ENCODE measurements at regions not wholly inside any gene's neighbourhood (a gene's known extent, or its start where the extent isn't known, plus 50 kb on each side); places are given as distances from the start of the nearest gene placed in this dataset.

- DNase-seq, result no peak
- peaks cover 4% of the 10 kb centered on the region for H3K9me3 Mint-ChIP-seq
- no peaks in the 10 kb centered on the region for H3K36me3 Mint-ChIP-seq (ENCODE audit: low read depth)
- ChIA-PET CTCF (no interaction called here), POLR2A (no interaction called here)
- intact Hi-C loops (cut with micrococcal nuclease), result no loop called here
- no peaks in the 10 kb centered on the region for H3K27me3 Mint-ChIP-seq
- H3K27ac Mint-ChIP-seq, result no peak overlapping the region
- no peaks in the 10 kb centered on the region for H3K4me1 Mint-ChIP-seq (ENCODE audit: low read depth)
- TF ChIP-seq CTCF (IDR thresholded peaks at IDR 0.05), result no peak
- no peak for ATAC-seq
- H3K4me3 Mint-ChIP-seq, result no peak overlapping the region
Observed at GRCh38 chr16:5328546-5328945, 231.0 kb upstream of the EEF2KMT start.

GRCh38 chr16:5326395-5326794, 228.8 kb upstream of the EEF2KMT start:
- POLR2A ChIA-PET, result no interaction called here
- intact Hi-C loops (cut with micrococcal nuclease), result no loop called here
- no peak for TF ChIP-seq CTCF (IDR thresholded peaks at IDR 0.05)
- DNase-seq (no peak), ATAC-seq (no peak)
- H3K27me3 Mint-ChIP-seq, result no peaks in the 10 kb centered on the region
- no peak overlapping the region for H3K27ac Mint-ChIP-seq
- no peaks in the 10 kb centered on the region for H3K4me1 Mint-ChIP-seq (ENCODE audit: low read depth)
- H3K4me3 Mint-ChIP-seq, result no peak overlapping the region
- H3K9me3 Mint-ChIP-seq, result peaks cover 4% of the 10 kb centered on the region
- no peaks in the 10 kb centered on the region for H3K36me3 Mint-ChIP-seq (ENCODE audit: low read depth)
- CTCF ChIA-PET, result no interaction called here

- Mint-ChIP-seq H3K9me3 (no peaks in the 10 kb centered on the region), H3K4me3 (no peak overlapping the region), H3K36me3 (ENCODE audit: low read depth) (no peaks in the 10 kb centered on the region), H3K27ac (no peak overlapping the region), H3K27me3 (peaks cover 1% of the 10 kb centered on the region), H3K4me1 (ENCODE audit: low read depth) (no peaks in the 10 kb centered on the region)
- CTCF ChIA-PET, result no interaction called here
- DNase-seq, result no peak
- TF ChIP-seq CTCF (IDR thresholded peaks at IDR 0.05), result no peak
- intact Hi-C loops (cut with micrococcal nuclease), result no loop called here
- POLR2A ChIA-PET, result no interaction called here
- ATAC-seq, result no peak
Observed at GRCh38 chr16:5325932-5326331, 228.3 kb upstream of the EEF2KMT start.

GRCh38 chr16:5323284-5324141, 225.9 kb upstream of the EEF2KMT start:
- CTCF ChIA-PET, result no interaction called here

More at GRCh38 chr16:5323284-5324141, 225.9 kb upstream of the EEF2KMT start:
- intact Hi-C loops (cut with micrococcal nuclease), result no loop called here
- H3K27me3 Mint-ChIP-seq, result peaks cover 1% of the 10 kb centered on the region
- no peak overlapping the region for H3K27ac Mint-ChIP-seq
- no peak for TF ChIP-seq CTCF (IDR thresholded peaks at IDR 0.05)
- ATAC-seq, result no peak
- H3K36me3 Mint-ChIP-seq (ENCODE audit: low read depth), result no peaks in the 10 kb centered on the region
- no peak overlapping the region for H3K4me3 Mint-ChIP-seq
- no peak for DNase-seq
- H3K4me1 Mint-ChIP-seq (ENCODE audit: low read depth), result no peaks in the 10 kb centered on the region
- POLR2A ChIA-PET, result no interaction called here
- H3K9me3 Mint-ChIP-seq, result peaks cover 4% of the 10 kb centered on the region

Measured in activated CD8-positive, alpha-beta T cell treated with anti-CD3 and anti-CD28 coated beads for 36 hours (primary cell).